ENCODE measurements at regions not wholly inside any gene's neighbourhood (a gene's known extent, or its start where the extent isn't known, plus 50 kb on each side); places are given as distances from the start of the nearest gene placed in this dataset.

GRCh38 chr4:138311771-138312535 lies 69.8 kb upstream of the SLC7A11 start:
- TF ChIP-seq CTCF (conservative IDR thresholded peaks at IDR 0.05): no peak
- H3K27ac ChIP-seq: no peak overlapping the region

- no peak overlapping the region for H3K27ac ChIP-seq
- no peak for TF ChIP-seq CTCF (conservative IDR thresholded peaks at IDR 0.05)
These were observed 68.8 kb upstream of the SLC7A11 start for GRCh38 chr4:138310991-138311390.

- no peak overlapping the region for H3K27ac ChIP-seq
- TF ChIP-seq CTCF (conservative IDR thresholded peaks at IDR 0.05): no peak
These were observed 68.3 kb upstream of the SLC7A11 start for GRCh38 chr4:138310498-138310897.

- H3K27ac ChIP-seq: no peak overlapping the region
- TF ChIP-seq CTCF (conservative IDR thresholded peaks at IDR 0.05): no peak
These were observed 66.2 kb upstream of the SLC7A11 start for GRCh38 chr4:138308356-138308755.

- H3K27ac ChIP-seq: no peak overlapping the region
- TF ChIP-seq CTCF (conservative IDR thresholded peaks at IDR 0.05): no peak
These were observed 65.2 kb upstream of the SLC7A11 start for GRCh38 chr4:138307319-138307718.

GRCh38 chr4:138305050-138305449 lies 62.9 kb upstream of the SLC7A11 start:
- TF ChIP-seq CTCF (conservative IDR thresholded peaks at IDR 0.05): no peak
- H3K27ac ChIP-seq: no peak overlapping the region

GRCh38 chr4:138301536-138301935 lies 59.4 kb upstream of the SLC7A11 start:
- no peak for TF ChIP-seq CTCF (conservative IDR thresholded peaks at IDR 0.05)
- H3K27ac ChIP-seq: no peak overlapping the region

Data from VCaP (cell line).